ENCODE measurements at regions not wholly inside any gene's neighbourhood (a gene's known extent, or its start where the extent isn't known, plus 50 kb on each side); places are given as distances from the start of the nearest gene placed in this dataset.

DNA sequence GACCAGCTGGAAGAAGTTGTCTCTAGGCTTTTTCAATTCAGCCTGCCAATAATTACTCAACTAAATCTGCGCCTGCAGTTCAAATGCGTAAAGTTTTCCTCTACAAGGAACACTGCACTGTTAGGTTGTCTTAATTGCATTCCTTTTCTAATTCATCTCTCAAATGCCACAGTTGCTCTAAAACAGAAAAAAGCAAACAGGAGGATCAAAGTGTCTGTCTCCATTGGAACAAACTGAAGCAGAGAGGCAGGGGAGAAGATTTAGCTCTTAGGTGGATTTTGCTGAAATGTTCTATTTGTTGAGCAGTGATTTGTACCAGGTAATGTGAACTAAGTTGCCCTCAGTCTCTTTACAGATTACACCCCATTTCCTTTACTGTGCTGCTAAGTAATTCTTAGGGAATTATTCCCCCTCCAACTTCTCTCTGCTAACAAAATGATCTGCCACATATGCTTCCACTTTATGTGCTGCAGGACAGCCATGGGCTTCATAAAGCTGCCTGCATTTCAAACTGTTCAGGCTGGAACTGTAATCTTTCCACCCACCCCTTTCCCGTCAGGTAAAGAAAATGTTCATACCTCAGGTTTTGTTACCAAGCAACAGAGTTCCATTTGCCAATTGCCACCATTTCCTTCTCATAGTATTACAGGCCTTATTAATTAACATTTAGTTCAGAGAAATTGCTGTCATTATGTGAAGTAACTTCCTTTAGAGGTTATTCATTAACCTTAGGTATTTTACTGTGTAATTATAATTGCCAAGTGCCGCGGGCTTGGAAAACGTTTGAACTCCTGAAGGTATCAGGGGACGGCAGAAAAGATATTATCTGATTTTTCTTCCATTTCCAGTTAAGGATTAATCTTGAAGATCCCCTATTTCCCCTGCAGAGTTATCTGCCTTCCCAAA, 149.3 kb downstream of the SPRY1 start:
- DNase-seq: no peak

GRCh38 chr4:123546573-123547060, 150.0 kb downstream of the SPRY1 start:
- DNase-seq: no peak

DNA sequence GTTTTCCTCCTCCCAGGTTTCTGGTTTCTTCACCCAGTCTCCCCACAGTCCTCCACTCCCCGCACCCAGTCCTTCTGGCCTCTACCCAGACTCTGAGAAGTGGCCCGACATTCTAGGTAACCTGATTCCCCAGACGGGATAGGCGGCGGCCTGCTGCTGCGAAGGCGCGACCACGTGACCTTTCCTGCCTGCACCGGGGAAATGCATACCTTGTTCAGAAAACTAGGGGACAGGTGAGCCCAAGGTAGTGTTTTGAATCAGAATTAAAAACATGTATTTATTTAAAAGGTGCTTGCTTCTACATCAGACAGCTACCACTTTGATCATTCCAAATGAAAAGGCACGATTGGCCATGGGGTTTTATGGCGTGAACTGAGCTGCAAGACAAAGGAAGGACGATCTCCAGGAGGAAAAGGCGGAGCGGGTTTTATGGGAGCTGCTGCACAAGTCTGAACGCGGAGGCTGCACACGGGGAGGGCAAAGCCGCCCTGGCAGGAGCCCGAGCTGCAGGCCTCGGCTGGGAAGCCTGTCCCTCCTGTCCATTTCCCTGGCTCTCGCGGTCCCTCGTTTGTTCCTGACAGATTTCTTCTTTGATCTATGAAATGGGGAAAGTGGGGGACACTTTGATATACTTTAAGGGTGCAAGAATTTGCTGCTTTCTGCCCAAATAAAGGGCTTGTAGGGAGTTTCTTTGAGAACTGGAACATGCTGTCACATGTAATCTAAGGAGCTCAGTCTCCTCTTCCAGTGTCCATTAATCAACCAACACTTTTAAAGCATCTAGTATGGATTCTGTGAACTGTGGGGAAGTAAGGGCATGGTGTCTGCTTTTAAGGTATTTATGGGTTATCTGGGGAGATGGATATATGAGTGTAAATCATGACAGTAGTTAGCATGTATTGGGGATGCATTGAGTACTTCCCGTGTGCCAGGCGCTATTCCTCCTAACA, 150.9 kb downstream of the SPRY1 start:
- DNase-seq: no peak

DNA sequence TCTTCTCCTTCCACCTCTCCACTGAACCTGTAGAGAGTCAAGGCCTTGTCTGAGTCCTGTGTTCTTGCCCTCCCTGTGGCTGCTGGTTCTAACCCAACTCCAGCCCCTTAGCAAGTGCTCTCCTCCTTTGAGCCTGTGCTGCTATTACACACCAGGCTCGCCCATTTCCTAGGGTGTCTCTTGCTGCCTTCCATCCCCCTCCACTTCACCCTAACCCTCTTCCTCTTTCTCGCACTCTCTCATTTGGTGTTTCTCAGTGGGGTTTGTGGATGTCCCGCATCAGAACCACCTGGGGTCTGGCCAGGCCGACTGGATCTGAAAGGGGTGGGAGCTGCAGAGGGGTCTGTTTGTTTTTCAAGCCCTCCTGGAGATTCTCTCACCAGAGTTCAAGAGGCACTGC, 156.7 kb downstream of the SPRY1 start:
- no peak for DNase-seq

GRCh38 chr4:123553733-123554637, 157.4 kb downstream of the SPRY1 start:
- DNase-seq: no peak

- no peak for DNase-seq
Measured at GRCh38 chr4:123554801-123555232, 158.2 kb downstream of the SPRY1 start.

DNA sequence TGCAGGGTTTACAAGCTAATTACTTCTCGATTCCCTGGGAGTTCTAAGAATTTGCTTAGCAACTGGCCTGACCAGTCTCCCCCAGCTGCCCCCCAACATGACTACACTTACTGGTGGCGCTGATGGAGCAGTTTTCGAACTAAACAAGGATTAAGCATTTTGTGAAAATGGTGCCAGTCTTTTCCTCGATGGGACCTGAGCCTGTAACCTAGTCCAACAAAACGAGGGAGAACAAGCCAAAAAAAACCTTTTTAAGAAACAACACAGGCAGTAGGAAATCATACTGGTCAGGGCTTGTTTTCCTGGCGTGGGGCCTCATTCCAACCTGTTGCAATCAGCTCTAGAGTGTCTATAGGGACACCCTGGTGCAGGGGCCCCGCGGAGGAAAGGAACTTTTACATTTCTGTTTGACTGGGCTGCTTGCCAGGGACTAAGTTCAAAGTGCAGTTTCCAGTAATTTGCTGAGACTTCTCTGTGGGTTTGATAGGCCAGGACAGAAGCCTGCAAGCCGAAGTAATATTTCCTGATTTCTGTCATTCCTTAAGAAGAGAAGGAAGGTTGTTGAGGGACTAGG, 158.7 kb downstream of the SPRY1 start:
- no peak for DNase-seq

DNA sequence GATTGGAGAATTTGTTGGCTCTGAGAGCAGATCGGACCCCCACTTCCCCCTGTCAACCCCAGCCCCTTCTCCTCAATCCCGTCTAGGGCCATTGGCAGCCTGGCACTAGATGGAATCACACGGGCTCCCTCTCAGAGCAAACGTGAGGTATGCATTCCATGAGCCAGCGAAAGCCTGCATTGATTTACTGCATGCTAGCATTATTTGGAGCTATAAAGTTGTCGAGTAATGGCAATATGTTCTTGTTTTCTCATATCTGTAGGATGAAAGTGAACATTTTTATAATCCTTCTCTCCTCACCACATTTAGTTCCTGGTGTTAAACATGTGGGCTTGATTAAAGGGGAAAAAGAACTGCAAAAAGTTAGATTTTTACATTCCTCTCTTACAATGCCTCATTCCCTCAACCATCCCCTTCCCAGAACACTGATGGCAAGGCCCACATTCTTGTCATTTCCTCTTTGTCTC, 159.2 kb downstream of the SPRY1 start:
- no peak for DNase-seq

DNA sequence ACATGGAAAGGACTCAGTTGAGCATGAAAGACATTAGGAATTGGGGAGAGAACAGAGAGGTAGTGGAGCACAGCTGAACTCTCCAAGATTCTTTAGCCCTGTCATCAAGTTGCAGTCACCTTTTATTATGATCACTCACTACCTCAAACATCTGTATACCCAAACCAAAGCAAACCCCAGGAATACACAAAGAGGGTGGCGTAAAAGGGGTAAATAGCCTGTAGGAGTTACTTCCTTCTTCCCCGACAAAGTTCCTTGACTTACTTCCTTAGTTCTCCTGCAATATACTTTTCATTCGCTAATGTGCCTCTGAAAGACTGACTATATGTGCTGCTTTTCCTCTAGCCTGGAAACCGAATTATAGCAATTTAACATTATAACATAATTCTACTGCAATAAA, 159.9 kb downstream of the SPRY1 start:
- no peak for DNase-seq

GRCh38 chr4:123557857-123558536, 161.4 kb downstream of the SPRY1 start:
- DNase-seq: no peak

- DNase-seq: no peak
Measured at GRCh38 chr4:123558865-123559264, 162.3 kb downstream of the SPRY1 start.

GRCh38 chr4:123559955-123560871, 163.6 kb downstream of the SPRY1 start:
- DNase-seq: no peak

DNA sequence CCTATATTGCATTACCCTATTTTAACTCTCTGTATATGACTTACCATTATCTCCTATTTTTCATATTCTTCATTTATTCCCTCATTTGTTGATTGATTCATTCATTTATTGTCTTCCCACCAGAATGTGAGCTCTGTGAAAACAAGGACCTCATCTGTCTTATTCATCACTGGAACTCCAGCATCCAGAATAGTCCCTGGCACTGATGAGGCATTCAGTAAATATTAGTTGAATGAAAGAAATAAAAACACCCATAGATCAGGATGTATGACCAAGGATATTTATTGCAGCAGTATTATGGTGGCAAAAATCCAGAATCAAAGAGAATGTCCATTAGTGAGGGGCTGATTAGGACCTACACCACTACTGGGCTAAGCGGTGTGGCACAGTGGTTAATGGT, 164.9 kb downstream of the SPRY1 start:
- no peak for DNase-seq

DNA sequence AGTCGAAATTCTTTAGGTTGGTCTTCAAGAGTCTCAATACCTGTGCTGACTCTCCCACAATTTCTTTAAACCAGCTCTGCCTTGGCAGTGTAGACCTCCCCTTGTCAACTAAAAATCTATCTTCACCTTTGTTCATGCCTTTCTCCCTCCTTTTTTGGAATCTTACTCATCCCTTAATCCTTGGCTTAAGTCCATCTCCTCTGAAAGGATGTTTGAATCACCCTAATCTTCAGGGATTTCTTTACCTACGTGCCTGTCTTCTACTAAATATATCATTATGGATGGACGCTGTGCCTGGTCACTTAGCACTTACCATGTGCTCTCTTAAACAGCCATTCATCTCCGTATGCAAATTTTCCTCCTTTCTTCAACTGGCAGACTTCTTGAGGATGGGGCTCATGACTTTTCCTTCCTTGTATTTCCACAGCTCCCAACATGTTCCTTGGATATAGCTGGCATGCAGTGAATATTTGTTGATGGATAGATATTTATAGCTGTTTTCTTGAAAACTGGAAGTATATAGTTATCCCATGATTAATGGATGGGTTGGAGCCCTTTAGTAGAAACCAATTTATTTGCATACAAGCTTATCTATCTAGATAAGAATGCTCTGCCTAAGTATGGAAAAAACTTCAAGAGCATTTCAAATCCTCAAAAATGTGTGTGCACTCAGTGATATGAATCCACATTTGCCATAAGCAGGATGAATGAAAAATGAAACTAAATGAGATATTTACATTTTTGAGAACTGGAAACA, 166.6 kb downstream of the SPRY1 start:
- no peak for DNase-seq

GRCh38 chr4:123564758-123565346, 168.3 kb downstream of the SPRY1 start:
- DNase-seq: no peak

- no peak for DNase-seq
Measured at GRCh38 chr4:123568936-123569335, 172.3 kb downstream of the SPRY1 start.

DNA sequence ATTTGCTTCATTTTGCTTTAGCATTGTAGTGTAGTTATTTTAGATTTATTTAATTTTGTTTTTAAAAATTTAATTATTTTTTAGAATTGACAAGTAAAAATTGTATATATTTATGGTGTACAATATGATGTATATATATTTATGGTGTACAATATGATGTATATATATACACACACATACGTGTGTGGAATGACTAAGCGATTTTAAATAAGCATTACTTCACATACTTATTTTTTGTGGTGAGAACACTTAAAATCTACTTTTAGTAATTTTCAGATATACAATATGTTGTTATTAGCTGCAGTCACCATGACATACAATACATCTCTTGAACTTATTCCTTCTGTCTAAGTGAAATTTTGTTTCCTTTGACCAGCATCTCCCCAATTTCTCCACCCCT, 172.9 kb downstream of the SPRY1 start:
- no peak for DNase-seq

- DNase-seq: no peak
Measured at GRCh38 chr4:123573866-123574508, 177.4 kb downstream of the SPRY1 start.
